Activated CD4-positive, alpha-beta T cell treated with anti-CD3 and anti-CD28 coated beads, Interleukin-2, amount 50 U/mL, for 1 hour (primary cell): ENCODE measurements at regions not wholly inside any gene's neighbourhood (a gene's known extent, or its start where the extent isn't known, plus 50 kb on each side); places are given as distances from the start of the nearest gene placed in this dataset.

Experiments used
- DNase-seq: peaks from one replicate; pipeline ENCODE4 v3.0.0-alpha.2; 2020

DNA sequence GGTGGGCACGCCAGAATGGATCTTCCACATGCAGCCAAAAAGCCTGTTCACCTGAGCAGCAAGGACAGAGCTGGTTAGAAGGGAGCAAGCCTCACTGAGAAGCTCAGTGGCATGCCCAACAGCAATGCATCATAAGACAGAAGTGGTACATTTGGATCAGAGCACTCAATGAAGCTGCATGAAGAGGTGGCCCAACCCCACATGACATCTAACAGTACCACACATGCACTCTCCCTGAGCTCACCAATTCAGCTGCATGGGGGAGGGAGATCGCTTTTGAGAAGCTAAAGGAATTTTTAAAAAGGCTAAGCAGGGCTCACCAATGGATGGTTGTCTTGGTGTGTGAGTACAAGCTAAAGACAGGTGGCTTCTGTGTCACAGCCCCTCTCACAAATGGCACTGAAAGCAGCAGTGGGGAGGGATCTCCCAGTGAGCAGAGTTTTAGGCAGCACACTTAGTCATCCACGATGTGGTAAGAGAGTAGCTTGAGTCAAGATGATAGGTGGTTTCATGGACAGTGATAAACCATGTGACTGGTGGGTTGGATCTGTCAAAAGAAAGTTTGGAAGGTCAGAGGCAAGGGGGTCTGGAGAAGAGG is 166.6 kb upstream of the TAB2 start:
- DNase-seq: no peak

DNA sequence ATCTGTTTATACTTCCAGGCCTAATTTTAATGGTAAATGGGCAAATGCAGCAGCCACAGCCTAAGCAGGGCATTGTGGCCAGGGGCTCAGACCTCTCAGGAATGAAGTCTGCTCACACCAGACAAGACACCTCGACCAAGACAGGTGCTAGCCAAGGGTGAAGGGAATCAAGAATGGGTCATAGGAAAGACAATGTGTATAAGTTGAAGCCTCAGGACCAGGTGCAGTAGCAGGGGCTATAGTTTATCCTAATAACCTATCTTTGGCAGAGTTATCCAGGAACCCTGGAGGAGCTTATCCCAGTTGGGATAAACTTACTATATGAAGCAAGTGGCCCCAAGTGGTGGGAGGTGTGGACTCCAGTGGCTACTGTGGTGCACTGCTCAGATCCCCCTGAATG is 165.0 kb upstream of the TAB2 start:
- no peak for DNase-seq

- no peak for DNase-seq
These were observed 164.4 kb upstream of the TAB2 start for GRCh38 chr6:149153100-149153499.

DNA sequence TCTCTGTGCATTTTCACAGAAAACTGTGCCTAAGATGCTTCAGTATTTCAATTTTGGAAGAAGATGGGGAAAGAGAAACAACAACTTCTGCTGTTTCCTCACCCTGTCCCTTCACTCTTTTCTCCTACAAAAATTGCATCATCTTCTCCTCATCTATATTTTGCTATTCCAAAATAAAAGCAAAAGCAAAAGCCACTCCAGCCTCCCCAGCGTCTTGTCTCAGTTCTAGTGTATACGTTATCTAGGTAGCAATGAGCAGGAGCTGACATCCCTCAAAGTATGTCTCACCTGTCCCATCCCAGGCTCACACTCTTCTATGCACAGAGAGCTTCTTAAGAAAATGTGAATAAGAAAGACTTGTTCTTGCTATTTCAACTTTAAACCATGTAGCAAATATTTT is 163.8 kb upstream of the TAB2 start:
- no peak for DNase-seq

- no peak for DNase-seq
These were observed 163.2 kb upstream of the TAB2 start for GRCh38 chr6:149154261-149154821.

GRCh38 chr6:149157126-149157525 is 160.4 kb upstream of the TAB2 start:
- no peak for DNase-seq

DNA sequence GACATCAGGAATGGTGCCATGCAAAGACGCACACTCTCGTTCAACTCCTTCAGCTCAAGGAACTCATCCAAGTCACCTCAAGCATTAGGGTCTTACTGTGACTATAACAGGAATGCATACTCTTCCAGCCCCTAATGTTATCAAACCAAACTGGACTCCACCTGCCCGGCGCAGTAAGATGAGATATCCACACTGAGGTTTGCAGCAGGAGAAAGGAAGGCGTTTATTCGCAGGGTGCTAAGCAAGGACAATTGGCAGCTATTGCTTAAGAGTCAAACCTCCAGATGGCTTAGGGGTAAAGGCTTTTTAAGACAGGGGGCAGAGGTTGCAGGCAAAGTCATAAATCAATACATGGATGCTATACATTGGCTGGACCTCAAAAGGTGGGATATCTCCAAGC is 159.4 kb upstream of the TAB2 start:
- DNase-seq: no peak

DNA sequence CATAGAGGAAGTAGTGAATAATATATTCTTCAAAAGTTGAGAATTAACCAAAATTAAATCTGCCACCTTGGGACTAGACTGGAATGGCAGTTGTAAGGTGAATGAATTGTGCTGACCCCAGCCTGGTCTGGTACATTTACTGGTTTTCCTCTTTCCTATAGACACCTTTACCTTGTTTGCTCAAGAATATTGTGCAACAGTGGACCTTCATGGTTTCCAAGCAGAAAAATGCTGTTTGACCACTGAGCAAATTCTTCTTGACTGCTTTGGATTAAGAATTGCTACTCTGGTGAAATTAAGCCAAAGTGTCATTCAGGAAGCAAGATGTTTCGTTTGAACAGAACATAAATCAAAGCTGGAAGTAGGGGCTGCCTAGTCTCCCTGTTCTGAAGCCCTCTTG is 156.6 kb upstream of the TAB2 start:
- DNase-seq: no peak

- no peak for DNase-seq
These were observed 154.6 kb upstream of the TAB2 start for GRCh38 chr6:149162924-149163323.

DNA sequence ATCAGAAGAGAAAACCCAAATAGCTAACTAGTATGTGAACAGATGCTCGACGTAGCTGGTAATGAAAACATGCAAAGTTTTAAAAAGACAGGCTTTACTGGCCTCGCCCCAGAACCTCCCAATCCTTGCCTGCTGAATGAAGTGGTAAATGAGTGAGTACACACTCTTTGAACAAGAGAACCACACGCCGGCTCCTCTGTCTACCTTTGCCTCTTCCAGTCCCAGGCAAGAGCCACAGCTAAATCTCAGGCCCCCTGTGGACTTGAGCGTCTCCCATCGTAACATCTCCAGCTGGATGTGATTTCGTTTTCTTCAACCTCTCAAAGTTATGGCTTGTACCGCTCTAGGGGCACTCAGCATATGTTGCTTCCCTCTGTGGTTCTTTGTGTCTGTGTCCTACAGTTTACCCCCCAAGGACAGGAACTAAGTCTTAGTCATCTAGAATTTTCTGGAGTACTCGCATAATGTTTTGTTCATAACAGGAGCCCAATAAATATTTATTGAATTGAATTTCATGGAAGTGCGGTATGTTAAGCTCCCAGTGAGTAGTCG is 153.2 kb upstream of the TAB2 start:
- no peak for DNase-seq

DNA sequence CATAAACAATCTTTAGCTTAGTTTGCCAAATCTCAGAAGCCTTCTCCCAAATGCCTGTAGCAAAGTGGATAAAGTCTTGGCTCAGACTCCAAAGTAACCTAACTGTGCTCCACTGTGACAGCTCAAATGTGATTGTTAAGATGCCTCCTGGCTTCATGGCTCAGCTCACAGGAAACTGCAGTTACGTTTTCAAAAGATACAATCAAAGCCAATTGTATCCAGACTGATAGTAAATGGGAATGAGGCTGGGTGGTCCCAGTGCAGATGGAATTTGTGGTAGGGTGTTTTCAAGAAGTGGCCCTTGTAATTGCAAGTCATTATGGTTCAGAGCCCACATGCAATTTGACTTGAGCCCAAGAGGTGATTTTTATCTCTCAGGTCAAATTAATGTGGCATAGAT is 151.2 kb upstream of the TAB2 start:
- no peak for DNase-seq

GRCh38 chr6:149166747-149167146 is 150.8 kb upstream of the TAB2 start:
- no peak for DNase-seq

- DNase-seq: no peak
These were observed 148.5 kb upstream of the TAB2 start for GRCh38 chr6:149168968-149169367.

DNA sequence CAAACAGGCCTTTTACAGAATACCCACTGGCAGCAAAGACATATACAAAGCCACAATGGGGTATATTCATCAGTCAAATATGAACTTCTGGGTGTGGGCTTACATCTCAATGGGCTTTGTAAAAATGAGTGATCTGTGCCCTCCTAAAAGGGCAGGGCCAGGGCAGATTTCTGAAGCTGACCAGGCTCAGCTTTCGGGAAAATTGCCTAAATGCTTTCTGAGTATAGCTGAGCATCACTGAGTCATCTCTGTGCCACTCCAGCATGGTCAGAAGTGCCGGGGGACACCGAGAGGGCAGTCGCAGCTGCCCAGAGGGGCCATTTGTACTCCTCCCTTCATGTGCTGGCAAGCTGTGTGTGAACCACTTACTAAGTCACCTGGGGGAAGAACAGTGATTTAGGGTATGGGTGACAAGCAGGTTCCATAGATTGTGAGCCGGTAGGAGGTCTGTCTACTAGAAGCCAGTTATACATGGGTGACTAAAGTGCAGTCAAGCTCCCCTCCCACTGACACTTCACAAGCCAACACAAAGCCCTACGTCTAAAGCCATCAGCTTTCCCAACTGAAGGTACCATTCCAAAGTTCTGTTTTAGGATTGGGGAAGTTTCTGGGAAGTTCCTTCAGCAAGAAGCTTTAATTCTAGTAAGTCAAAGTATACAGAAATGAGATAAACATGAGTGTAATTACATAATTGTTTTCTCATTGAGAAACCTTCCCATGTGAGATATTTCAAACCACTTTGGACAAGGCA is 147.6 kb upstream of the TAB2 start:
- no peak for DNase-seq

DNA sequence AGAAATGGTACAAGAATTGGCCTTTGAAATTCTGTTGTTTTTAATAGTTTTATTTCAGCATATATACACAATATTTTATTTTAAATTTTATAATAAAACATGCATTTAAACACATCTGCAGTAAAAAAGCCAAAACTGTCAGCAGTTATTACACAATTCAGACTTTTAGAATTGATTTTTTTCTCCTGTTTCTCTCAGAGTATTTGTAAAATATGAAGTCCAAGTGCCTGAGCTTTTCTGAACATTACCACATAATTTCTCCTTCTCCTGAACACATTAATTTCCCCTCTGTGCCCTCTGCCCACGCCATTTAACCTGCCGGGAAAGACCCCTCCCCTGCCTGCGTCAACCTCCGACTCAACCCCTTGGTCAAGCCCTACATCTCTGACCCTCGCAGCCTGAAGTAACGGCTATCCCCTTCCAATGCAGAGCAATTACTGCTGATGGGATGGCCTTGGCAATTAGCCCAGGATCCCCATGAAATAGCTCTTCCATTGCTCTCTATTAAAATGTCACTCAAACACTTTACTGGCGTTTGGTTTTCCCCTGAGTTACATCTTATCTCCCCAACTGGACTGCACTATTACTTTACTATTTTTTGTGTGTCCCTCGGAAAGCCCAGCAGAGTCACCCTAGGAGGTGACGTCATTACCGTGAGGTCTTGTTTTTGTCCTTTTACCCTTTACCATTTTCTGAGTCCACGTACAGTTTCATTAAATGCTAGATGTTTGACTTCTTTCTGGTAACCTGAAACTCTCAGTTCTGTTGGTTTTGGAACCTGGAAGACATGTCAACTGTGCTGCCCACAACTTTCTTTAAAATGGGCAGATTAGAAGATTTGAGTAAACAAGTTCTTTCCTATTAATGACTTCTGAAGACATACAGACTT is 146.7 kb upstream of the TAB2 start:
- DNase-seq: no peak

GRCh38 chr6:149173222-149173621 is 144.3 kb upstream of the TAB2 start:
- no peak for DNase-seq

- DNase-seq: no peak
These were observed 142.6 kb upstream of the TAB2 start for GRCh38 chr6:149174962-149175361.

DNA sequence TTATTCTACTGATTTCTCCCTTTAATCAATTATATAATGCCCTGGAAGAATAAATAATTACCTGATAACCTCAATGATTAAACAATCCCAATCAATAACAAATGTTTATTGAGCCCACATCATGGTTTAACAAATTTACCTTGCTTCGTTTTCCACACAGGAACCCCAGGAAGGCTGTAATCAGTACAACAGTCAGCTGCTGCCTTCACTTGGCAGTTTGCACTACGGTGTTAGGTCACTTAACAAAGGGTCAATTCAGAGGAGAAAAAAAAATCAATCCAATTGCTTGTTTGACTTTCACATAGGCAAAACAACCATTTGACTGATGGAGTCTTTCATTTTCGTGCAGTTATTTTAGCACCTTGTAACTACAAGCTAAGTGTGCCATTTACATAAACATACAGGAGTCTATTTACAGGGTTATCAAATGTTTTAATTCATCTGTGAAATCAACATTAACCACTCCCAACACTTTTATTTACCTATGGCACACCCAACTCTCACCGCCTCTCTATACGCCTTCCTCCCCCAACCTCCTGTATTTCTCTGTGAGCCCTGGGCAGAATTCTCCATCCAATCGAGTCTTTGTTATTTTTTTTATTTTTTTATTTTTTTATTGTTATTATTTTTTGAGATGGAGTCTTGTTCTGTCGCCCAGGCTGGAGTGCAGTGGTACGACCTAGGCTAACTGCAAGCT is 140.4 kb upstream of the TAB2 start:
- DNase-seq: no peak

DNA sequence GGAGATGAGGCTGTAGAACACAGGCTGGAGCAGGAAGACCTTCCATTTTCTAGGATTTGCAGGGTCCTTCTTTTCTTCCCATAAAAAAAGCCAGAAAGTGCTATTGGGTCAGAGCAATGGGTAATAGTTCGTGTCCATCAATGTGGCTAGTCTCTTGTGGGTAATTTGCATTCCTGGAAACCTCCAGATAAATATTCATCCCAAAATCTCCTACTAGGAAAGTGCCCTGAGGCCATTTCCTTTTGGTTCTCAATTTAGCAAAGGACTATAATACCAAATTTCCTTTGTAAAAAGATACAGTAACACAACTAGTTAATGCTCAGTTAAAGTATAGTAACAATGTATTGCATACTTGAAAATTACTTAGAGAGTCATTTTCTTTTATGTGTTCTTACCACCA is 138.1 kb upstream of the TAB2 start:
- DNase-seq: no peak

DNA sequence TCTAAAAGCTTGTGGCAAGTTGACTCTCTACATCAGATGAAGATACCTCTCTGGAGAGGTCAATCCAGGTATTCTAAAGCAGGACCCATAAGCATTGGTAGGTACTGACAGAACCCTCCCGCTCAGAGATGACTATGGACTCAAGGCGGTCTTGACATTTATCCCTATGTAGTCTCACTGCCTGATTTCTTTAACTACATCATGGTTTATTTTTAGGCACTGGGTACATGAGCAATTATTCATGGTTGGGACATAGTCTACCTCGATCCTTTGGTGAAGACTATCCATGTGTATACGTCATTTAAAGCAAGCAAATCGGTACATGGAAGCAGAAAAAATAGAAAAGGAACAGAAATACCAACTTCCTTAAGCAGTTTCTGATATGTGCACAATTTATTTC is 136.2 kb upstream of the TAB2 start:
- no peak for DNase-seq

- DNase-seq: no peak
These were observed 135.2 kb upstream of the TAB2 start for GRCh38 chr6:149182262-149182661.

GRCh38 chr6:149184523-149184922 is 133.0 kb upstream of the TAB2 start:
- DNase-seq: no peak
